ENCODE measurements at regions not wholly inside any gene's neighbourhood (a gene's known extent, or its start where the extent isn't known, plus 50 kb on each side); places are given as distances from the start of the nearest gene placed in this dataset.

DNA sequence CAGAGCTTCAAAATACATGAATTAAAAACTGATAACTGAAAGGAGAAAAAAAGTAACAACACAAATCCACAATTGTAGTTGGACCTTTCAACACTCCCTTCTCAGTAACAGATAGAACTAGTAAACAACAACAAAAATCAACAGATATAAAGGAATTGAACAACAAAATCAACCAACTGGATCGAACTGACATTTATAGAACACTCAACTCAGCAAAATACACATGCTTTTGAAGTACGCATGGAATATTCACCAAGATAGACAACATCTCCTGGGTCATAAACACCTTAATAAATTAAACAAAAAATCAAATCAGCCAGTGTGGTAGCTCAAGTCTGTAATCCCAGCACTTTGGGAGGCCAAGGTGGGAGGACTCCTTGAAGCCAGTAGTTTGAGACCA lies 63.3 kb downstream of the ILRUN start:
- H3K4me3 ChIP-seq (ENCODE audit: low read depth, low read length) = no peak overlapping the region
- TF ChIP-seq, protein P1, sequence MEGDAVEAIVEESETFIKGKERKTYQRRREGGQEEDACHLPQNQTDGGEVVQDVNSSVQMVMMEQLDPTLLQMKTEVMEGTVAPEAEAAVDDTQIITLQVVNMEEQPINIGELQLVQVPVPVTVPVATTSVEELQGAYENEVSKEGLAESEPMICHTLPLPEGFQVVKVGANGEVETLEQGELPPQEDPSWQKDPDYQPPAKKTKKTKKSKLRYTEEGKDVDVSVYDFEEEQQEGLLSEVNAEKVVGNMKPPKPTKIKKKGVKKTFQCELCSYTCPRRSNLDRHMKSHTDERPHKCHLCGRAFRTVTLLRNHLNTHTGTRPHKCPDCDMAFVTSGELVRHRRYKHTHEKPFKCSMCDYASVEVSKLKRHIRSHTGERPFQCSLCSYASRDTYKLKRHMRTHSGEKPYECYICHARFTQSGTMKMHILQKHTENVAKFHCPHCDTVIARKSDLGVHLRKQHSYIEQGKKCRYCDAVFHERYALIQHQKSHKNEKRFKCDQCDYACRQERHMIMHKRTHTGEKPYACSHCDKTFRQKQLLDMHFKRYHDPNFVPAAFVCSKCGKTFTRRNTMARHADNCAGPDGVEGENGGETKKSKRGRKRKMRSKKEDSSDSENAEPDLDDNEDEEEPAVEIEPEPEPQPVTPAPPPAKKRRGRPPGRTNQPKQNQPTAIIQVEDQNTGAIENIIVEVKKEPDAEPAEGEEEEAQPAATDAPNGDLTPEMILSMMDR (IDR thresholded peaks at IDR 0.05; ENCODE audit: insufficient read depth, low read depth, low read length) = no peak
- no peak for DNase-seq (ENCODE audit: low read depth)

DNA sequence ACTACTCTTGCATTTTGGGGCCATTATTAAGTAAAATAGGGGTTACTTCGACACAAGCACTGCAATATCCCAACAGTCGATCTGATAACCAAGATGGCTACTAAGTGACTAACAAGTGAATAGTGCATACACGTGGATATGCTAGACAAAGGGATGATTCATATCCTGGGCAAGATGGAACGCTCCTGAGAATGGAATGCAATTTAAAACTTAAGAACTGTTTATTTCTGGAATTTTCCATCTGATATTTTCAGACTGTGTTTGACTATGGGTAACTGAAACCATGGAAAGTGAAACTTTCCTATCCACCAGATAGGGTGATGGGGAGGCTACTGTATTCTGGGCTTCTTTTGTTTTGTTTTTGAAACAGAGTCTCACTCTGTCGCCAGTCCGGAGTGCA lies 66.5 kb downstream of the ILRUN start:
- H3K4me3 ChIP-seq (ENCODE audit: low read depth, low read length) = no peak overlapping the region
- peak; percentile 94 for DNase-seq (ENCODE audit: low read depth)
- TF ChIP-seq, protein P1 (IDR thresholded peaks at IDR 0.05; ENCODE audit: insufficient read depth, low read depth, low read length) = no peak

- no peak for DNase-seq (ENCODE audit: low read depth)
- TF ChIP-seq, protein P1 (IDR thresholded peaks at IDR 0.05; ENCODE audit: insufficient read depth, low read depth, low read length) = no peak
- H3K4me3 ChIP-seq (ENCODE audit: low read depth, low read length) = no peak overlapping the region
Measured at GRCh38 chr6:34627296-34627695, 69.3 kb downstream of the ILRUN start.

GRCh38 chr6:34618430-34619182 lies 62.5 kb upstream of the SPDEF start:
- H3K4me3 ChIP-seq (ENCODE audit: low read depth, low read length) = no peak overlapping the region
- DNase-seq (ENCODE audit: low read depth) = no peak
- TF ChIP-seq, protein P1 (IDR thresholded peaks at IDR 0.05; ENCODE audit: insufficient read depth, low read depth, low read length) = no peak

DNA sequence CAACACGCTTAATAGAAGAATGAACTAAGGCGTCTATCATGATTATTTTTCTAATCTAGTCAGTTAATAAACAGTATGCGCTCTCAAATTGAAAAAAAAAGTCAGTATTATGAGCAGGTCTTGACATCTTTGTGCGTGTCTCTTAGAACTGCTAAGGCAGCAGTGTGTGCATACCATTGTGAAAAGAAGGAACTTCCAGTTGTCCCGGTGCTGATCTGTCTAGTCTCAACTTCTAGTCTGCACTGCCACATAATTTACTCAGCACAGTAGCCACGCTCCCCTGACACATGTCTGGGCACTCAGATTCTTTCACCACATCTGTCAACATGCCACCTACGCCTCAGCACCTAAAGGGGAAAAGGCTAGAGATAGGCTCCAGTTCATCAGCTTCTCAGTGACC lies 61.1 kb upstream of the SPDEF start:
- TF ChIP-seq, protein P1 (IDR thresholded peaks at IDR 0.05; ENCODE audit: insufficient read depth, low read depth, low read length) = no peak
- H3K4me3 ChIP-seq (ENCODE audit: low read depth, low read length) = no peak overlapping the region
- no peak for DNase-seq (ENCODE audit: low read depth)

- DNase-seq (ENCODE audit: low read depth) = no peak
- TF ChIP-seq, protein P1 (IDR thresholded peaks at IDR 0.05; ENCODE audit: insufficient read depth, low read depth, low read length) = no peak
- no peak overlapping the region for H3K4me3 ChIP-seq (ENCODE audit: low read depth, low read length)
Measured at GRCh38 chr6:34616227-34616585, 60.1 kb upstream of the SPDEF start.
